Uterus (tissue), 2 donors: ENCODE measurements at regions not wholly inside any gene's neighbourhood (a gene's known extent, or its start where the extent isn't known, plus 50 kb on each side); places are given as distances from the start of the nearest gene placed in this dataset.

ENCODE experiments used
- CTCF ChIP-seq, 4 experiments: fragments of 200-600 bp in 2 of 4; fragments of 450-650 bp in 2 of 4; sonication (generic) in 2 of 4; IDR thresholded peaks; one replicate each; pipeline ENCODE4 v1.5.1; 2016 to 2019; ENCODE audit warnings: antibody characterized with exemption in 4 of 4, mild to moderate bottlenecking in 2 of 4, moderate library complexity in 1 of 4
- POLR2A ChIP-seq, 2 donors: fragments of 450-650 bp; IDR thresholded peaks; one replicate each; pipeline ENCODE4 v1.6.1; 2016; ENCODE audit warnings: antibody characterized with exemption in 2 of 2, mild to moderate bottlenecking in 1 of 2, moderate library complexity in 1 of 2

- TF ChIP-seq CTCF (IDR thresholded peaks at IDR 0.05): no peak
- TF ChIP-seq POLR2A (IDR thresholded peaks at IDR 0.05): no peak
These were observed 299.8 kb downstream of the DUSP10 start for GRCh38 chr1:221442056-221442455.
